H1 (cell line): ENCODE measurements at regions not wholly inside any gene's neighbourhood (a gene's known extent, or its start where the extent isn't known, plus 50 kb on each side); places are given as distances from the start of the nearest gene placed in this dataset.
A peak's percentile ranks its signal among the peaks of the same experiment; 100 is the strongest.

Experiments used
- CTCF ChIA-PET: fragments of 300-600 bp; sonication (Branson Sonifier 250); formaldehyde crosslinking; loops from one replicate; lab custom pipeline; 2021; ENCODE audit not compliant: partially characterized antibody; lab: Charles Lee
- POLR2A ChIA-PET: fragments of 300-600 bp; sonication (Branson Sonifier 250); formaldehyde crosslinking; loops from one replicate; lab custom pipeline; 2021; ENCODE audit warnings: inconsistent platforms; ENCODE audit not compliant: partially characterized antibody; lab: Charles Lee
- DNase-seq, 2 experiments: peaks; one replicate each; pipeline versions ENCODE4 v3.0.0 to v3.0.0-alpha.2; 2010 to 2022; ENCODE audit warnings: low spot score in 2 of 2, low read depth in 1 of 2, mixed read lengths in 1 of 2
- FAIRE-seq: peaks from 2 replicates; lab custom pipeline; 2011; peaks lifted over from hg19 to GRCh38; lab: Jason Lieb, UNC
- H2AFZ ChIP-seq: 2 replicates; pipeline ENCODE4 v1.8.1; 2012; ENCODE audit warnings: low read length, inconsistent platforms
- H2AK5ac ChIP-seq: 2 replicates; pipeline ENCODE4 v1.6.1; 2013; ENCODE audit warnings: low read depth, low read length
- H2BK120ac ChIP-seq: replicated peaks from 2 replicates; pipeline ENCODE3; 2013; ENCODE audit warnings: low read depth, low read length, inconsistent platforms
- H2BK12ac ChIP-seq: 2 replicates; pipeline ENCODE4 v1.6.1; 2013; ENCODE audit warnings: low read depth, low read length
- H2BK15ac ChIP-seq: 2 replicates; pipeline ENCODE4 v1.6.1; 2013; ENCODE audit warnings: low read length
- H2BK20ac ChIP-seq: 2 replicates; pipeline ENCODE4 v1.6.1; 2013; ENCODE audit warnings: low read length
- H2BK5ac ChIP-seq: 2 replicates; pipeline ENCODE4 v1.6.1; 2013; ENCODE audit warnings: low read depth, low read length
- H3K14ac ChIP-seq: 2 replicates; pipeline ENCODE4 v1.6.1; 2013; ENCODE audit warnings: inconsistent platforms; ENCODE audit not compliant: insufficient read length
- H3K18ac ChIP-seq: 2 replicates; pipeline ENCODE4 v1.6.1; 2013; ENCODE audit warnings: low read length; ENCODE audit errors: extremely low read depth
- H3K23ac ChIP-seq: 2 replicates; pipeline ENCODE4 v1.6.1; 2013; ENCODE audit warnings: inconsistent platforms; ENCODE audit not compliant: insufficient read length
- H3K23me2 ChIP-seq: 2 replicates; pipeline ENCODE4 v1.6.1; 2013; ENCODE audit warnings: low read depth, low read length
- H3K27ac ChIP-seq: 2 replicates; pipeline ENCODE4 v1.6.1; 2011; ENCODE audit warnings: low read depth, low read length, inconsistent platforms
- H3K27me3 ChIP-seq, 4 experiments: replicated peaks in 1 of 4; 1 replicate in 1 of 4; 2 replicates in 3 of 4; pipeline versions ENCODE4 v1.6.1 to v1.8.1; 2011 to 2013; ENCODE audit warnings: low read length in 3 of 4, mild to moderate bottlenecking in 3 of 4, inconsistent platforms in 2 of 4, mixed read lengths in 2 of 4, moderate library complexity in 1 of 4; ENCODE audit not compliant: control insufficient read depth in 3 of 4, insufficient read depth in 3 of 4; ENCODE audit errors: extremely low read depth in 1 of 4
- H3K36me3 ChIP-seq, 4 experiments: 2 replicates each; pipeline versions ENCODE4 v1.6.1 to v1.8.1; 2011 to 2013; ENCODE audit warnings: mild to moderate bottlenecking in 4 of 4, low read length in 3 of 4, moderate library complexity in 2 of 4, control low read depth in 1 of 4, inconsistent platforms in 1 of 4; ENCODE audit not compliant: insufficient read depth in 4 of 4, control insufficient read depth in 2 of 4
- H3K4ac ChIP-seq: replicated peaks from 2 replicates; pipeline ENCODE3; 2013; ENCODE audit warnings: low read length, low read depth, mixed read lengths, inconsistent platforms; ENCODE audit not compliant: insufficient read length
- H3K4me1 ChIP-seq, 4 experiments: replicated peaks in 1 of 4; 1 replicate in 1 of 4; 2 replicates in 3 of 4; pipeline versions ENCODE4 v1.6.1 to v1.8.1; 2011 to 2013; ENCODE audit warnings: low read length in 3 of 4, inconsistent platforms in 2 of 4, mixed read lengths in 1 of 4; ENCODE audit not compliant: insufficient read depth in 4 of 4, control insufficient read depth in 3 of 4
- H3K4me2 ChIP-seq, 2 experiments: 2 replicates each; pipeline versions ENCODE4 v1.6.1 to v1.8.1; 2011 to 2013; ENCODE audit warnings: low read depth in 2 of 2, low read length in 2 of 2, control low read depth in 1 of 2, inconsistent platforms in 1 of 2, mild to moderate bottlenecking in 1 of 2; ENCODE audit not compliant: insufficient read depth in 1 of 2
- H3K4me3 ChIP-seq, 4 experiments: fragments of 200-600, 300-600 bp in 1 of 4; sonication (generic), shearing (Covaris generic), sonication (Bioruptor Twin) in 1 of 4; 2 replicates each; pipeline versions ENCODE4 v1.5.1 to v1.8.1; 2011 to 2016; ENCODE audit warnings: low read length in 4 of 4, low read depth in 3 of 4, control low read depth in 2 of 4, inconsistent platforms in 2 of 4, mild to moderate bottlenecking in 2 of 4, mixed read lengths in 1 of 4, moderate library complexity in 1 of 4; ENCODE audit not compliant: insufficient read depth in 2 of 4; ENCODE audit errors: extremely low read depth in 1 of 4
- H3K56ac ChIP-seq: replicated peaks from 2 replicates; pipeline ENCODE3; 2013; ENCODE audit warnings: low read depth, mild to moderate bottlenecking, mixed read lengths, low read length, inconsistent platforms; ENCODE audit not compliant: insufficient read length
- H3K79me1 ChIP-seq: 2 replicates; pipeline ENCODE4 v1.6.1; 2013; ENCODE audit warnings: low read depth, low read length, control low read depth
- H3K79me2 ChIP-seq, 2 experiments: 2 replicates each; pipeline versions ENCODE4 v1.6.1 to v1.8.1; 2012 to 2013; ENCODE audit warnings: low read length in 2 of 2, mild to moderate bottlenecking in 2 of 2, inconsistent platforms in 1 of 2; ENCODE audit not compliant: insufficient read depth in 2 of 2, control insufficient read depth in 1 of 2
- H3K9ac ChIP-seq, 4 experiments: replicated peaks in 1 of 4; 1 replicate in 1 of 4; 2 replicates in 3 of 4; pipeline versions ENCODE4 v1.6.1 to v1.8.1; 2011 to 2013; ENCODE audit warnings: low read depth in 3 of 4, low read length in 3 of 4, control low read depth in 2 of 4, mild to moderate bottlenecking in 2 of 4, moderate library complexity in 2 of 4, inconsistent platforms in 1 of 4; ENCODE audit errors: extremely low read depth in 1 of 4
- H3K9me3 ChIP-seq, 2 experiments: 2 replicates each; pipeline versions ENCODE4 v1.6.1 to v1.8.1; 2012 to 2013; ENCODE audit warnings: mild to moderate bottlenecking in 2 of 2, moderate library complexity in 2 of 2, control low read depth in 1 of 2, inconsistent platforms in 1 of 2, low read depth in 1 of 2, low read length in 1 of 2, mixed read lengths in 1 of 2; ENCODE audit not compliant: insufficient read depth in 2 of 2
- H4K20me1 ChIP-seq, 2 experiments: replicated peaks in 1 of 2; 2 replicates each; pipeline versions ENCODE3 to v1.8.1; 2011 to 2013; ENCODE audit warnings: inconsistent platforms in 2 of 2, low read length in 2 of 2, mild to moderate bottlenecking in 1 of 2; ENCODE audit not compliant: insufficient read depth in 2 of 2, control insufficient read depth in 1 of 2
- H4K5ac ChIP-seq: 2 replicates; pipeline ENCODE4 v1.6.1; 2013; ENCODE audit warnings: low read length, low read depth, mixed read lengths, inconsistent platforms; ENCODE audit not compliant: insufficient read length
- H4K8ac ChIP-seq: 2 replicates; pipeline ENCODE4 v1.8.0; 2013; ENCODE audit warnings: mild to moderate bottlenecking, moderate library complexity, low read length, inconsistent platforms; ENCODE audit not compliant: insufficient read depth; ENCODE audit errors: extremely low read depth
- H4K91ac ChIP-seq: replicated peaks from 2 replicates; pipeline ENCODE3; 2013; ENCODE audit warnings: low read length, mixed read lengths, inconsistent platforms; ENCODE audit not compliant: insufficient read length
- CBX5 ChIP-seq: fragments of 300-800, 300-1000 bp; sonication (generic); IDR thresholded peaks from 2 replicates; pipeline ENCODE4 v1.7.1; 2016; ENCODE audit warnings: antibody characterized with exemption, low read length, low read depth
- WGBS, 2 experiments: shearing (Covaris generic) in 1 of 2; methylation state at CpG; one replicate each; pipeline versions ENCODE4 v1.1.6 to v1.1.7; 2013 to 2015; ENCODE audit warnings: low lambda C conversion rate in 2 of 2, mixed read lengths in 2 of 2, inconsistent platforms in 1 of 2, low coverage in 1 of 2, missing lambda C conversion rate in 1 of 2; ENCODE audit not compliant: insufficient replicate concordance in 2 of 2, insufficient coverage in 1 of 2, insufficient read length in 1 of 2; ENCODE audit errors: extremely low coverage in 1 of 2, missing lambda C conversion rate in 1 of 2; 5-methylcytosine and 5-hydroxymethylcytosine counted together

DNA sequence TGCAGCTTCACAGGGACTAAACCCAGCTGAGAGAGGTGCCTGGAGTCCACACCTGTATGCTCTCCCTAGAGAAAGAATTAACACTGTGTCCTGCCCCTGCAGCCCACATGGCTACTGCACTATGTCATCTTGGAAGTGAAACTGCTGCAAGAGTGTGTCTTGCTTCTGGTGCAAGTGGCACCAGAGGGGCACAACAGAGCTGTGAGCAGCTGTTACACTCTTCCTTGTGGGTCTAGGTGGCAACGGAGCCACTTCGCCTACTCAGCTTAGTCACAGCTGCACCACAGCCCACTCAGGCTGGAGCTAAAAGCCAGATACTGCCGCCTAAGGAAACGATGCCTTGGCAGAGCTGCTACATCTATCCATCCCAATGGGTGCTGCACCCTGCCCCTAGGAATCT is 391.4 kb downstream of the COL12A1 start:
- H2AK5ac ChIP-seq = no peak overlapping the region
- H4K8ac ChIP-seq = no peak overlapping the region
- H3K27ac ChIP-seq = no peak overlapping the region
- H4K20me1 ChIP-seq = no peaks in the 10 kb centered on the region
- no peak overlapping the region for H3K56ac ChIP-seq
- H2BK15ac ChIP-seq = no peak overlapping the region
- peaks cover 0 to 4% of the 10 kb centered on the region in 2 experiments; a peak in 2 of 4 replicates for H3K9me3 ChIP-seq
- 90% methylated on average over 4 of the region's 4 CpGs; no CpG with 5 or more reads in 1 of the 2 experiments for WGBS, 2 experiments
- H2BK120ac ChIP-seq = no peak overlapping the region
- no peak overlapping the region for H4K91ac ChIP-seq
- H3K4me2 ChIP-seq = no peak overlapping the region
- H3K79me2 ChIP-seq = no peaks in the 10 kb centered on the region
- no peaks in the 10 kb centered on the region for H3K27me3 ChIP-seq
- no peaks in the 10 kb centered on the region for H3K79me1 ChIP-seq
- H3K4me1 ChIP-seq = no peaks in the 10 kb centered on the region
- no peak overlapping the region for H2BK12ac ChIP-seq
- H3K18ac ChIP-seq = no peak overlapping the region
- H2BK5ac ChIP-seq = no peak overlapping the region
- H3K4ac ChIP-seq = no peak overlapping the region
- H3K9ac ChIP-seq = no peak overlapping the region
- H3K14ac ChIP-seq = no peak overlapping the region
- H3K4me3 ChIP-seq = no peak overlapping the region
- H3K36me3 ChIP-seq = no peaks in the 10 kb centered on the region
- FAIRE-seq = no peak
- no peak overlapping the region for H3K23ac ChIP-seq
- POLR2A ChIA-PET = no interaction called here
- TF ChIP-seq CBX5 = no peak
- CTCF ChIA-PET = interaction anchor here (0.5 kb wide), 1 partner anchor 343 kb away, joined by 3 read pairs; no protein-coding TSS in a partner anchor
- no peaks in the 10 kb centered on the region for H3K23me2 ChIP-seq
- no peak overlapping the region for H4K5ac ChIP-seq
- H2AFZ ChIP-seq = peak overlapping the region; percentile 53; the same call in 1 of the 2 replicates
- no peak for DNase-seq
- H2BK20ac ChIP-seq = no peak overlapping the region
